ENCODE measurements at regions not wholly inside any gene's neighbourhood (a gene's known extent, or its start where the extent isn't known, plus 50 kb on each side); places are given as distances from the start of the nearest gene placed in this dataset.
"Not testable (repeated sequence)": the region's sequence is repeated elsewhere in the genome, so short reads cannot be mapped to it uniquely, and the experiment has no call there.

DNA sequence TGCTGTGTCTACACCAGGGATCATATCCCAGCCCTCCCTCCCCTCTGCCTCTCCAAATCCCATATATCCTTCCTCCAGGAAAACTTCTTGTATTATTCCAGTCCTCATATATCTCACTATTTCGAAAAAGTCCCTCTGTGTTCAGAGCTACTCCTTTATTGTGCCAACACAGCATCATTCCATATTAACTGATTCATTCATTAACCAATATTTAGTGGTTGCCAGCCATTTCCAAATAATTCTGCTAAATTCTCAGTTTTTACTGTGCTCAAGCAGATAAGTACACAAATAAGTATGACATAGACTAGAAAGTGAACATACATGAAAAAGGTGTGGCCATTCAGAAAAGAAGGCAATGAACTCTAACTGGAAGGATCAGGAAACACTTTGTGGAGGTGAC is 241.6 kb upstream of the DUSP10 start:
- no peak for TF ChIP-seq CTCF (IDR thresholded peaks at IDR 0.05; ENCODE audit: extremely low read depth, low read depth, low read length)
- peak overlapping the region; percentile 31 for H2AFZ ChIP-seq (ENCODE audit: low read length)

GRCh38 chr1:221981461-221981860 is 239.6 kb upstream of the DUSP10 start:
- no peak for DNase-seq (ENCODE audit: insufficient read length, low spot score, missing footprints)

More for the DNA sequence above, 241.6 kb upstream of the DUSP10 start:
- Histone ChIP-seq H3K4me2 (ENCODE audit: insufficient read depth, low read length) (no peak overlapping the region), H4K20me1 (ENCODE audit: insufficient read depth, low read length) (no peaks in the 10 kb centered on the region), H3K27me3 (ENCODE audit: insufficient read depth, low read length) (no peaks in the 10 kb centered on the region), H3K4me1 (ENCODE audit: insufficient read depth, low read length) (peaks cover 21% of the 10 kb centered on the region), H3K36me3 (ENCODE audit: insufficient read depth, low read length) (no peaks in the 10 kb centered on the region), H3K9me3 (ENCODE audit: low read depth, low read length) (no peaks in the 10 kb centered on the region), H3K27ac (ENCODE audit: low read depth, low read length) (no peak overlapping the region), H3K79me2 (ENCODE audit: insufficient read depth, low read length) (no peaks in the 10 kb centered on the region), H3K4me3 (ENCODE audit: insufficient read depth, low read length) (no peak overlapping the region)
- DNase-seq (ENCODE audit: insufficient read length, low spot score, missing footprints): no peak

GRCh38 chr1:221979444-221980032 is 237.6 kb upstream of the DUSP10 start:
- H3K4me1 ChIP-seq (ENCODE audit: insufficient read depth, low read length): peaks cover 9% of the 10 kb centered on the region
- peak; percentile 38 for TF ChIP-seq CTCF (IDR thresholded peaks at IDR 0.05; ENCODE audit: extremely low read depth, low read depth, low read length)
- H3K9me3 ChIP-seq (ENCODE audit: low read depth, low read length): no peaks in the 10 kb centered on the region
- H3K36me3 ChIP-seq (ENCODE audit: insufficient read depth, low read length): no peaks in the 10 kb centered on the region
- H3K27me3 ChIP-seq (ENCODE audit: insufficient read depth, low read length): no peaks in the 10 kb centered on the region
- no peak overlapping the region for H3K4me3 ChIP-seq (ENCODE audit: insufficient read depth, low read length)
- H4K20me1 ChIP-seq (ENCODE audit: insufficient read depth, low read length): no peaks in the 10 kb centered on the region
- H3K79me2 ChIP-seq (ENCODE audit: insufficient read depth, low read length): no peaks in the 10 kb centered on the region
- no peak for DNase-seq (ENCODE audit: insufficient read length, low spot score, missing footprints)
- no peak overlapping the region for H2AFZ ChIP-seq (ENCODE audit: low read length)
- no peak overlapping the region for H3K4me2 ChIP-seq (ENCODE audit: insufficient read depth, low read length)
- H3K27ac ChIP-seq (ENCODE audit: low read depth, low read length): no peak overlapping the region

More at GRCh38 chr1:221981461-221981860, 239.6 kb upstream of the DUSP10 start:
- no peak overlapping the region for H3K4me2 ChIP-seq (ENCODE audit: insufficient read depth, low read length)
- no peaks in the 10 kb centered on the region for H3K36me3 ChIP-seq (ENCODE audit: insufficient read depth, low read length)
- no peaks in the 10 kb centered on the region for H4K20me1 ChIP-seq (ENCODE audit: insufficient read depth, low read length)
- no peak overlapping the region for H3K27ac ChIP-seq (ENCODE audit: low read depth, low read length)
- no peaks in the 10 kb centered on the region for H3K9me3 ChIP-seq (ENCODE audit: low read depth, low read length)
- TF ChIP-seq CTCF (IDR thresholded peaks at IDR 0.05; ENCODE audit: extremely low read depth, low read depth, low read length): no peak
- no peaks in the 10 kb centered on the region for H3K79me2 ChIP-seq (ENCODE audit: insufficient read depth, low read length)
- no peak overlapping the region for H3K4me3 ChIP-seq (ENCODE audit: insufficient read depth, low read length)
- no peaks in the 10 kb centered on the region for H3K27me3 ChIP-seq (ENCODE audit: insufficient read depth, low read length)
- H2AFZ ChIP-seq (ENCODE audit: low read length): no peak overlapping the region
- H3K4me1 ChIP-seq (ENCODE audit: insufficient read depth, low read length): peaks cover 9% of the 10 kb centered on the region

DNA sequence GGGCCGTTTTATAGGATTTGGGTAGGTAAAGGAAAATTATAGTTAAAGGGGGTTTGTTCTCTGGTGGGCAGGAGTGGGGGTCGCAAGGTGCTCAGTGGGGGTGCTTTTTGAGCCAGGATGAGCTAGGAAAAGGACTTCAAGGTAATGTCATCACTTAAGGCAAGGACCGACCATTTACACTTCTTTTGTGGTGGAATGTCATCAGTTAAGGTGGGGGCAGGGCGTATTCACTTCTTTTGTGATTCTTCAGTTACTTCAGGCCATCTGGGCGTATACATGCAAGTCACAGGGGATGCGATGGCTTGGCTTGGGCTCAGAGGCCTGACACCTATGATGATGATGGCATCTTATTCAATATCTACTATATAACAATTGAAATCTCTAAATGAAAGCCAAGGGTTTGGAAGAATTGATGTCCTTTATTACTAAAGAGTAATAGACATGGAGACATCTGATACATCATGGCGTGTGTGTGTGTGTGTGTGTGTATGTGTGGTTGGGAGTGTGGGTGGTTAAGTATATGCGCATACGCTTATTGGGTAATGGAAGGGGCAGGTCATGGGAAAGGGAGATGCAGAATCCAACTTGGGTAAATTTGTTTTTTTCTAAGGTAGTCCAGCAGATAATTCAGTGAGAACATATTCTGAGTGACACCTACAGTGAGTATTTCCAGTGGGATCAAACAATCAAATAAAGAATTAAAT is 236.9 kb upstream of the DUSP10 start:
- H4K20me1 ChIP-seq (ENCODE audit: insufficient read depth, low read length); H3K27me3 ChIP-seq (ENCODE audit: insufficient read depth, low read length); H3K27ac ChIP-seq (ENCODE audit: low read depth, low read length); H3K4me3 ChIP-seq (ENCODE audit: insufficient read depth, low read length); H2AFZ ChIP-seq (ENCODE audit: low read length); DNase-seq (ENCODE audit: insufficient read length, low spot score, missing footprints); H3K4me2 ChIP-seq (ENCODE audit: insufficient read depth, low read length); H3K36me3 ChIP-seq (ENCODE audit: insufficient read depth, low read length); H3K9me3 ChIP-seq (ENCODE audit: low read depth, low read length); H3K4me1 ChIP-seq (ENCODE audit: insufficient read depth, low read length); H3K79me2 ChIP-seq (ENCODE audit: insufficient read depth, low read length): not testable (repeated sequence)

GRCh38 chr1:221973787-221974186 is 231.9 kb upstream of the DUSP10 start:
- H3K36me3 ChIP-seq (ENCODE audit: insufficient read depth, low read length); H3K27me3 ChIP-seq (ENCODE audit: insufficient read depth, low read length); DNase-seq (ENCODE audit: insufficient read length, low spot score, missing footprints); H3K4me1 ChIP-seq (ENCODE audit: insufficient read depth, low read length); H2AFZ ChIP-seq (ENCODE audit: low read length); H3K9me3 ChIP-seq (ENCODE audit: low read depth, low read length); H3K4me3 ChIP-seq (ENCODE audit: insufficient read depth, low read length); H3K4me2 ChIP-seq (ENCODE audit: insufficient read depth, low read length); H3K79me2 ChIP-seq (ENCODE audit: insufficient read depth, low read length); H3K27ac ChIP-seq (ENCODE audit: low read depth, low read length); H4K20me1 ChIP-seq (ENCODE audit: insufficient read depth, low read length): not testable (repeated sequence)
